Liver (tissue), 8 donors: ENCODE measurements at regions not wholly inside any gene's neighbourhood (a gene's known extent, or its start where the extent isn't known, plus 50 kb on each side); places are given as distances from the start of the nearest gene placed in this dataset.

Source experiments
- DNase-seq: peaks from one replicate; pipeline ENCODE4 v3.0.0-alpha.2; 2017; ENCODE audit warnings: low spot score
- H3K27ac ChIP-seq, 2 donors: one replicate each; pipeline ENCODE4 v1.7.0; 2013; ENCODE audit warnings: inconsistent platforms in 2 of 2, low read length in 2 of 2, control low read depth in 1 of 2, low read depth in 1 of 2, mild to moderate bottlenecking in 1 of 2
- H3K27me3 ChIP-seq, 4 donors: one replicate each; pipeline versions ENCODE4 v1.6.1 to v1.7.0; 2013; ENCODE audit warnings: low read length in 3 of 4, inconsistent platforms in 1 of 4, mild to moderate bottlenecking in 1 of 4, moderate library complexity in 1 of 4; ENCODE audit not compliant: control insufficient read depth in 4 of 4, insufficient read depth in 4 of 4
- H3K36me3 ChIP-seq, 4 donors: one replicate each; pipeline versions ENCODE4 v1.6.1 to v1.7.0; 2013; ENCODE audit warnings: low read length in 3 of 4, mild to moderate bottlenecking in 3 of 4, low read depth in 1 of 4, moderate library complexity in 1 of 4; ENCODE audit not compliant: control insufficient read depth in 4 of 4, insufficient read depth in 3 of 4
- H3K4me1 ChIP-seq, 4 donors: one replicate each; pipeline versions ENCODE4 v1.6.1 to v1.7.0; 2013; ENCODE audit warnings: low read length in 3 of 4, mild to moderate bottlenecking in 3 of 4, moderate library complexity in 1 of 4; ENCODE audit not compliant: control insufficient read depth in 4 of 4, insufficient read depth in 4 of 4
- H3K4me3 ChIP-seq, 3 donors: one replicate each; pipeline versions ENCODE4 v1.6.1 to v1.7.0; 2013; ENCODE audit warnings: low read length in 3 of 3, control low read depth in 1 of 3, low read depth in 1 of 3, mild to moderate bottlenecking in 1 of 3
- H3K9ac ChIP-seq, 2 donors: one replicate each; pipeline ENCODE4 v1.7.0; 2013; ENCODE audit warnings: low read length in 2 of 2, mild to moderate bottlenecking in 2 of 2, moderate library complexity in 2 of 2, control low read depth in 1 of 2, low read depth in 1 of 2
- H3K9me3 ChIP-seq, 4 donors: one replicate each; pipeline versions ENCODE4 v1.6.1 to v1.7.0; 2013; ENCODE audit warnings: low read length in 3 of 4; ENCODE audit not compliant: control insufficient read depth in 4 of 4
- ATF3 ChIP-seq: IDR thresholded peaks from 2 replicates; pipeline ENCODE4 v1.6.1; 2016; ENCODE audit warnings: antibody characterized with exemption
- CTCF ChIP-seq: fragments of 150-350 bp; IDR thresholded peaks from 2 replicates; pipeline ENCODE4 v1.5.1; 2017; ENCODE audit warnings: improper control_type of control experiment, low read depth, low read length; ENCODE audit not compliant: missing input control
- EGR1 ChIP-seq, 2 donors: IDR thresholded peaks; 2 replicates each; pipeline ENCODE4 v1.6.1; 2016 to 2018; ENCODE audit warnings: antibody characterized with exemption in 2 of 2, low read depth in 2 of 2
- GABPA ChIP-seq, 2 donors: IDR thresholded peaks in 1 of 2; conservative IDR thresholded peaks in 1 of 2; 2 replicates each; pipeline ENCODE4 v1.6.1; 2016; ENCODE audit warnings: antibody characterized with exemption in 2 of 2, mild to moderate bottlenecking in 1 of 2, moderate library complexity in 1 of 2
- HNF4A ChIP-seq, 2 donors: conservative IDR thresholded peaks; 2 replicates each; pipeline ENCODE4 v1.6.1; 2016; ENCODE audit warnings: antibody characterized with exemption in 2 of 2, mild to moderate bottlenecking in 2 of 2
- JUND ChIP-seq, 2 donors: IDR thresholded peaks; 2 replicates each; pipeline ENCODE4 v1.6.1; 2016; ENCODE audit warnings: antibody characterized with exemption in 2 of 2
- MAX ChIP-seq: IDR thresholded peaks from 2 replicates; pipeline ENCODE4 v1.6.1; 2016; ENCODE audit warnings: antibody characterized with exemption
- NR2F2 ChIP-seq: IDR thresholded peaks from 2 replicates; pipeline ENCODE4 v1.6.1; 2016; ENCODE audit warnings: antibody characterized with exemption
- REST ChIP-seq: IDR thresholded peaks from 2 replicates; pipeline ENCODE4 v1.6.1; 2016; ENCODE audit warnings: antibody characterized with exemption, mild to moderate bottlenecking
- RXRA ChIP-seq, 2 donors: IDR thresholded peaks; 2 replicates each; pipeline ENCODE4 v1.6.1; 2017 to 2018; ENCODE audit warnings: antibody characterized with exemption in 2 of 2, mild to moderate bottlenecking in 1 of 2
- YY1 ChIP-seq: IDR thresholded peaks from 2 replicates; pipeline ENCODE4 v1.6.1; 2016; ENCODE audit warnings: antibody characterized with exemption, mild to moderate bottlenecking
- ZBTB33 ChIP-seq: IDR thresholded peaks from 2 replicates; pipeline ENCODE4 v1.6.1; 2016; ENCODE audit warnings: antibody characterized with exemption
- WGBS: extraction: QIAGEN DNeasy Blood & Tissue Kit; methylation state at CpG from one replicate; pipeline ENCODE4 v1.1.7; 2013; 5-methylcytosine and 5-hydroxymethylcytosine counted together
- donor health status: healthy.
- donor health status: healthy.
- donor health status: healthy.
- donor health status: healthy.
- donor health status: healthy.

GRCh38 chr2:160943414-160943813 is 216.8 kb upstream of the TANK start:
- H3K9ac ChIP-seq: no peak overlapping the region
- TF ChIP-seq RXRA (IDR thresholded peaks at IDR 0.05) (no peak), CTCF (no peak), GABPA (IDR thresholded peaks at IDR 0.05 in 1 of 2, conservative IDR thresholded peaks at IDR 0.05 in 1 of 2) (no peak), NR2F2 (no peak), HNF4A (conservative IDR thresholded peaks at IDR 0.05) (no peak), YY1 (no peak), MAX (no peak), EGR1 (IDR thresholded peaks at IDR 0.05; ENCODE audit: low read depth in 2 of 2) (no peak), REST (no peak)
- H3K27ac ChIP-seq: no peak overlapping the region
- H3K9me3 ChIP-seq: no peaks in the 10 kb centered on the region
- no peak for DNase-seq
- WGBS: 95% methylated on average over 3 of the region's 3 CpGs
- no peak overlapping the region for H3K4me3 ChIP-seq
- no peaks in the 10 kb centered on the region for H3K27me3 ChIP-seq
- peaks cover 0 to 1% (median 0%) of the 10 kb centered on the region in 4 donors for H3K4me1 ChIP-seq
- H3K36me3 ChIP-seq: no peaks in the 10 kb centered on the region

- WGBS: 74% methylated on average over 10 of the region's 10 CpGs
- Histone ChIP-seq H3K9ac (no peak overlapping the region), H3K9me3 (no peaks in the 10 kb centered on the region)
These were observed 207.6 kb upstream of the TANK start for GRCh38 chr2:160952464-160953254.

More at GRCh38 chr2:160952464-160953254, 207.6 kb upstream of the TANK start:
- no peaks in the 10 kb centered on the region for H3K36me3 ChIP-seq
- TF ChIP-seq YY1 (no peak), REST (no peak), ZBTB33 (no peak), CTCF (no peak), GABPA (IDR thresholded peaks at IDR 0.05 in 1 of 2, conservative IDR thresholded peaks at IDR 0.05 in 1 of 2) (no peak), JUND (IDR thresholded peaks at IDR 0.05) (no peak), ATF3 (no peak), HNF4A (conservative IDR thresholded peaks at IDR 0.05) (no peak)
- H3K4me1 ChIP-seq: no peaks in the 10 kb centered on the region
- DNase-seq: no peak
- H3K4me3 ChIP-seq: no peak overlapping the region
- no peak overlapping the region for H3K27ac ChIP-seq
- H3K27me3 ChIP-seq: no peaks in the 10 kb centered on the region
